ENCODE measurements at regions not wholly inside any gene's neighbourhood (a gene's known extent, or its start where the extent isn't known, plus 50 kb on each side); places are given as distances from the start of the nearest gene placed in this dataset.

DNA sequence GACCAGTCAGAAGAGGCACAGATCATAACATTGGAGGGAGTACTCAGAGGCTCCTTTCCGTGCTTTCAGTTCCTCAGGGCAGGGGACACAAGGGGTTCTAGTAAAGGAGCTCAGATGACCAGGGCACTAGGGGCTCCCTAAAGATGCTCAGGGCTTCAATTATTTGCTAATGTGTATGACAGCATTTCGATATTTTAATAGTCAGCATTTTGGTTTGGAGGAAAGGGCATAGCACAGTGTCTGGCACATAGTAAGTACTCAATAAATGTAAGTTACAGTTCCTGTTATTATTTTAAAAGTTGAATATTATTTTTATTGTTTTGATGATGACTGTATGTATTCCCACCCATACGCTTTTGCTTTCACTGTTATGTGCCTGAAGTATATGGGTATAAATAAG, 260.0 kb downstream of the REEP3 start:
- Histone ChIP-seq H3F3A (ENCODE audit: low read depth) (no peaks in the 10 kb centered on the region), H3K27me3 (no peaks in the 10 kb centered on the region), H3K27ac (no peak overlapping the region), H3K9me3 (ENCODE audit: low read depth) (no peaks in the 10 kb centered on the region), H2AFZ (replicated peaks) (no peak overlapping the region), H3K4me3 (no peak overlapping the region), H3K9ac (no peak overlapping the region), H3K4me1 (no peaks in the 10 kb centered on the region), H4K20me1 (ENCODE audit: low read depth) (no peaks in the 10 kb centered on the region), H3K4me2 (no peak overlapping the region), H3K36me3 (no peaks in the 10 kb centered on the region), H3K79me2 (ENCODE audit: low read depth) (no peaks in the 10 kb centered on the region)
- TF ChIP-seq EZH2phosphoT487 (IDR thresholded peaks at IDR 0.05), result no peak
- TF ChIP-seq EZH2 (IDR thresholded peaks at IDR 0.05), result no peak
- TF ChIP-seq, protein P1, sequence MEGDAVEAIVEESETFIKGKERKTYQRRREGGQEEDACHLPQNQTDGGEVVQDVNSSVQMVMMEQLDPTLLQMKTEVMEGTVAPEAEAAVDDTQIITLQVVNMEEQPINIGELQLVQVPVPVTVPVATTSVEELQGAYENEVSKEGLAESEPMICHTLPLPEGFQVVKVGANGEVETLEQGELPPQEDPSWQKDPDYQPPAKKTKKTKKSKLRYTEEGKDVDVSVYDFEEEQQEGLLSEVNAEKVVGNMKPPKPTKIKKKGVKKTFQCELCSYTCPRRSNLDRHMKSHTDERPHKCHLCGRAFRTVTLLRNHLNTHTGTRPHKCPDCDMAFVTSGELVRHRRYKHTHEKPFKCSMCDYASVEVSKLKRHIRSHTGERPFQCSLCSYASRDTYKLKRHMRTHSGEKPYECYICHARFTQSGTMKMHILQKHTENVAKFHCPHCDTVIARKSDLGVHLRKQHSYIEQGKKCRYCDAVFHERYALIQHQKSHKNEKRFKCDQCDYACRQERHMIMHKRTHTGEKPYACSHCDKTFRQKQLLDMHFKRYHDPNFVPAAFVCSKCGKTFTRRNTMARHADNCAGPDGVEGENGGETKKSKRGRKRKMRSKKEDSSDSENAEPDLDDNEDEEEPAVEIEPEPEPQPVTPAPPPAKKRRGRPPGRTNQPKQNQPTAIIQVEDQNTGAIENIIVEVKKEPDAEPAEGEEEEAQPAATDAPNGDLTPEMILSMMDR (IDR thresholded peaks at IDR 0.05), result no peak
- peaks cover 3% of the 10 kb centered on the region for H3K9me3 Mint-ChIP-seq
- H3K4me1 Mint-ChIP-seq, result no peaks in the 10 kb centered on the region
- H3K27ac Mint-ChIP-seq, result no peak overlapping the region
- H3K36me3 Mint-ChIP-seq, result no peaks in the 10 kb centered on the region
- no peak for DNase-seq (ENCODE audit: low spot score)
- no peak overlapping the region for H3K4me3 Mint-ChIP-seq
- H3K27me3 Mint-ChIP-seq (ENCODE audit: insufficient read depth, low read depth), result peaks cover 2% of the 10 kb centered on the region

DNA sequence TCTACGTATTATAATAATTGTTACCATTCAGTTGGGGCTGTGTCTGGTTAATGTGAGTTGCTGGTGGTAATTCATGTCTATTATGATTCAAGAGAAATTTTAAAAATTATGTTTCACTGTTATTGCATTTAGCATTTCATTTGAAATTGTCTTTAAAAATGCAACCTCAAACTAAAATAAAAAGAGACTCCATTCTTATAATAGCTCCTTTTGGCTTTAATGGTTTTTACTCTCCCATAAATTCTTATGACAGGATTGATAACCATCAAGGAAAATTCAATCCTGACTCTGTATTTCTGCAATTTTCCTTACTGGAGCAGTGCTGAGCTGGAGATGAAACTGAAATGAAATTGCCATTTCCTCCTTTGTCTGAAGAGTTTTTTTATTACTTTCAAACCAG, 262.7 kb downstream of the REEP3 start:
- Histone ChIP-seq H3K9me3 (ENCODE audit: low read depth) (no peaks in the 10 kb centered on the region), H3K4me3 (no peak overlapping the region), H2AFZ (replicated peaks) (no peak overlapping the region), H3K4me2 (no peak overlapping the region), H3K27me3 (no peaks in the 10 kb centered on the region), H3K9ac (no peak overlapping the region), H3K4me1 (no peaks in the 10 kb centered on the region), H3F3A (ENCODE audit: low read depth) (no peaks in the 10 kb centered on the region), H3K27ac (no peak overlapping the region), H3K79me2 (ENCODE audit: low read depth) (no peaks in the 10 kb centered on the region), H4K20me1 (ENCODE audit: low read depth) (no peaks in the 10 kb centered on the region), H3K36me3 (no peaks in the 10 kb centered on the region)
- H3K27me3 Mint-ChIP-seq (ENCODE audit: insufficient read depth, low read depth), result peaks cover 2% of the 10 kb centered on the region
- H3K27ac Mint-ChIP-seq, result no peak overlapping the region
- H3K36me3 Mint-ChIP-seq, result no peaks in the 10 kb centered on the region
- no peak overlapping the region for H3K4me3 Mint-ChIP-seq
- TF ChIP-seq, protein P1 (IDR thresholded peaks at IDR 0.05), result no peak
- TF ChIP-seq EZH2 (IDR thresholded peaks at IDR 0.05) (no peak), EZH2phosphoT487 (IDR thresholded peaks at IDR 0.05) (no peak)
- DNase-seq (ENCODE audit: low spot score), result no peak
- no peaks in the 10 kb centered on the region for H3K4me1 Mint-ChIP-seq
- H3K9me3 Mint-ChIP-seq, result peaks cover 2% of the 10 kb centered on the region

DNA sequence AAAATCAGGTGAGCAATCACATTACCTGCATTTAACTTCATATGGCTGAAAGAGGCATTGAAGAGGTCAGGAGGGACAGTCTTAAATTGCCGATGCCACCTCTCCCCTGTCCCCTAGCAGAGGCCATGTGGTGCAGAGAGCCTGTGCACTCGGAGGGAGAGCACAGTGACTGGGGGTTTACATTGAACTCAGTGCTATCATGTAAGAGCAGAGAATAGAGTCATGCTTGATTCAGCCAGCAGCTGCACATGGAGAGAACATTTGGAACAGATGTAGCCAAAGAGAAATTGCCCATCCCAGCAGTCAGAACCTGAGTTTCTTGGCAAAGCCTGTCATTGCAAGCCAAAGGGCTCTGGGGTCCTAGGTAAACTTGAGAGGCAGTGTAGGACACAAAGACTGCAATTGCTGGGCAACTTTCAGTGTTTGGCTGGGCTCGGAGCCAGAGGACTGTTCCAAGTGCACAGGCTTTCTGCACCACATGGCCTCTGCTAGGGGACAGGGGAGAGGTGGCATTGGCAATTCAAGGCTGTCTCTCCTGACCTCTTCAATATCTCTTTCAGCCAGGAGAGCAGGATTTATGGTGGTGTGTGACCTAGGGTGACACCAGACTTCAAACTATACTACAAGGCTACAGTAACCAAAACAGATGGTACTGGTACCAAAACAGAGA, 267.1 kb downstream of the REEP3 start:
- no peak overlapping the region for H2AFZ ChIP-seq (replicated peaks)
- H3K36me3 Mint-ChIP-seq, result no peaks in the 10 kb centered on the region
- peaks cover 6% of the 10 kb centered on the region for H3K9me3 Mint-ChIP-seq
- H3K9me3 ChIP-seq (ENCODE audit: low read depth), result no peaks in the 10 kb centered on the region
- no peak overlapping the region for H3K27ac Mint-ChIP-seq
- H3K4me1 ChIP-seq, result no peaks in the 10 kb centered on the region
- no peak overlapping the region for H3K4me3 ChIP-seq
- no peaks in the 10 kb centered on the region for H4K20me1 ChIP-seq (ENCODE audit: low read depth)
- H3K27me3 ChIP-seq, result no peaks in the 10 kb centered on the region
- TF ChIP-seq EZH2phosphoT487 (IDR thresholded peaks at IDR 0.05), result no peak
- no peak for TF ChIP-seq EZH2 (IDR thresholded peaks at IDR 0.05)
- TF ChIP-seq, protein P1 (IDR thresholded peaks at IDR 0.05), result no peak
- no peak for DNase-seq (ENCODE audit: low spot score)
- H3K79me2 ChIP-seq (ENCODE audit: low read depth), result no peaks in the 10 kb centered on the region
- no peak overlapping the region for H3K9ac ChIP-seq
- H3K4me3 Mint-ChIP-seq, result no peak overlapping the region
- no peak overlapping the region for H3K4me2 ChIP-seq
- no peaks in the 10 kb centered on the region for H3K4me1 Mint-ChIP-seq
- H3F3A ChIP-seq (ENCODE audit: low read depth), result no peaks in the 10 kb centered on the region
- peaks cover 2% of the 10 kb centered on the region for H3K27me3 Mint-ChIP-seq (ENCODE audit: insufficient read depth, low read depth)
- H3K36me3 ChIP-seq, result no peaks in the 10 kb centered on the region
- H3K27ac ChIP-seq, result no peak overlapping the region

Data from neural progenitor cell (in vitro differentiated cells).